HG02870 (cell line): ENCODE measurements at regions not wholly inside any gene's neighbourhood (a gene's known extent, or its start where the extent isn't known, plus 50 kb on each side); places are given as distances from the start of the nearest gene placed in this dataset.
"Not testable (repeated sequence)": the region's sequence is repeated elsewhere in the genome, so short reads cannot be mapped to it uniquely, and the experiment has no call there.

Source experiments
- ATAC-seq: cut with Tn5 transposase; IDR thresholded peaks from one replicate; pipeline ENCODE4 v1.9.1; 2021; ENCODE audit warnings: mild to moderate bottlenecking, moderate library complexity; ENCODE audit not compliant: unreplicated experiment

GRCh38 chr4:156336511-156336910 is 382.8 kb upstream of the CTSO start:
- ATAC-seq = no peak

- no peak for ATAC-seq
Measured at GRCh38 chr4:156335721-156336120, 382.1 kb upstream of the CTSO start.

- no peak for ATAC-seq
Measured at GRCh38 chr4:156330436-156331031, 376.9 kb upstream of the CTSO start.

GRCh38 chr4:156329779-156330178 is 376.1 kb upstream of the CTSO start:
- ATAC-seq = no peak

GRCh38 chr4:156328882-156329281 is 375.2 kb upstream of the CTSO start:
- no peak for ATAC-seq

- no peak for ATAC-seq
Measured at GRCh38 chr4:156326246-156326645, 372.6 kb upstream of the CTSO start.

- no peak for ATAC-seq
Measured at GRCh38 chr4:156322592-156322991, 368.9 kb upstream of the CTSO start.

- no peak for ATAC-seq
Measured at GRCh38 chr4:156321203-156321602, 367.5 kb upstream of the CTSO start.

GRCh38 chr4:156313497-156313896 is 359.8 kb upstream of the CTSO start:
- ATAC-seq = no peak

- ATAC-seq = no peak
Measured at GRCh38 chr4:156312261-156312847, 358.7 kb upstream of the CTSO start.

GRCh38 chr4:156309031-156309430 is 355.4 kb upstream of the CTSO start:
- no peak for ATAC-seq

GRCh38 chr4:156303708-156304107 is 350.0 kb upstream of the CTSO start:
- ATAC-seq = no peak

- no peak for ATAC-seq
Measured at GRCh38 chr4:156298230-156298629, 344.6 kb upstream of the CTSO start.

- no peak for ATAC-seq
Measured at GRCh38 chr4:156295676-156296195, 342.1 kb upstream of the CTSO start.

GRCh38 chr4:156294577-156294976 is 340.9 kb upstream of the CTSO start:
- ATAC-seq = no peak

GRCh38 chr4:156293657-156294297 is 340.1 kb upstream of the CTSO start:
- ATAC-seq = no peak

- no peak for ATAC-seq
Measured at GRCh38 chr4:156291317-156291716, 337.7 kb upstream of the CTSO start.

- ATAC-seq = no peak
Measured at GRCh38 chr4:156290811-156291210, 337.1 kb upstream of the CTSO start.

- not testable (repeated sequence) for ATAC-seq
Measured at GRCh38 chr4:156290026-156290425, 336.4 kb upstream of the CTSO start.

- ATAC-seq = no peak
Measured at GRCh38 chr4:156280686-156281085, 327.0 kb upstream of the CTSO start.

- ATAC-seq = no peak
Measured at GRCh38 chr4:156265407-156265806, 311.7 kb upstream of the CTSO start.

- ATAC-seq = no peak
Measured at GRCh38 chr4:156261230-156261629, 307.6 kb upstream of the CTSO start.
